ENCODE measurements at regions not wholly inside any gene's neighbourhood (a gene's known extent, or its start where the extent isn't known, plus 50 kb on each side); places are given as distances from the start of the nearest gene placed in this dataset.
"Not testable (repeated sequence)": the region's sequence is repeated elsewhere in the genome, so short reads cannot be mapped to it uniquely, and the experiment has no call there.

- not testable (repeated sequence) for TF ChIP-seq CTCF (IDR thresholded peaks at IDR 0.05 in 2 of 3, conservative IDR thresholded peaks at IDR 0.05 in 1 of 3; ENCODE audit: control insufficient read depth in 2 of 3, extremely low read depth in 1 of 3, insufficient read depth in 1 of 3, low read depth in 3 of 3, low read length in 3 of 3); JUNB (IDR thresholded peaks at IDR 0.05); RCOR1 (conservative IDR thresholded peaks at IDR 0.05; ENCODE audit: low read depth, low read length); FOXK2 (IDR thresholded peaks at IDR 0.05); POLR2A (IDR thresholded peaks at IDR 0.05; ENCODE audit: low read depth, low read length); LARP7 (IDR thresholded peaks at IDR 0.05); ZNF274 (IDR thresholded peaks at IDR 0.05; ENCODE audit: insufficient read depth, insufficient read length)
Measured at GRCh38 chr2:131834203-131835020, 306.7 kb downstream of the CCDC74A start.
